MCF 10A (cell line): ENCODE measurements at regions not wholly inside any gene's neighbourhood (a gene's known extent, or its start where the extent isn't known, plus 50 kb on each side); places are given as distances from the start of the nearest gene placed in this dataset.

Experiments
- BruUV-seq: library from RNA; stranded (reverse); fragments of 400-500 nt; replicated peaks from 2 replicates; lab custom pipeline; 2021; lab: Mats Ljungman, UMichigan
- CTCF ChIA-PET: fragments of 300-600 bp; sonication (Branson Sonifier 250); formaldehyde crosslinking; extraction: SDS; loops from one replicate; lab custom pipeline; 2021; ENCODE audit warnings: antibody characterized with exemption, inconsistent platforms; lab: Yijun Ruan, JAX
- POLR2A ChIA-PET: fragments of 300-600, 350-650 bp; sonication (Branson Sonifier 250); formaldehyde crosslinking; extraction: SDS; loops from one replicate; lab custom pipeline; 2020; ENCODE audit warnings: antibody characterized with exemption, inconsistent platforms; lab: Yijun Ruan, JAX
- DNase-seq: peaks from one replicate; pipeline ENCODE4 v3.0.0-alpha.2; 2018; ENCODE audit not compliant: unreplicated experiment
- H3K27ac Mint-ChIP-seq: one replicate; pipeline ENCODE4 v1.8.0; 2022; ENCODE audit warnings: mild to moderate bottlenecking, low read depth, mixed read lengths; ENCODE audit not compliant: unreplicated experiment
- H3K27me3 Mint-ChIP-seq: one replicate; pipeline ENCODE4 v1.8.0; 2022; ENCODE audit warnings: mixed read lengths; ENCODE audit not compliant: insufficient read depth, unreplicated experiment
- H3K36me3 Mint-ChIP-seq: one replicate; pipeline ENCODE4 v1.8.0; 2022; ENCODE audit warnings: mild to moderate bottlenecking, moderate library complexity, mixed read lengths; ENCODE audit not compliant: insufficient read depth, unreplicated experiment
- H3K4me1 Mint-ChIP-seq: one replicate; pipeline ENCODE4 v1.8.0; 2022; ENCODE audit warnings: mixed read lengths; ENCODE audit not compliant: insufficient read depth, unreplicated experiment
- H3K4me3 Mint-ChIP-seq: one replicate; pipeline ENCODE4 v1.8.0; 2022; ENCODE audit warnings: mild to moderate bottlenecking, moderate library complexity, mixed read lengths; ENCODE audit not compliant: unreplicated experiment
- H3K9me3 Mint-ChIP-seq: one replicate; pipeline ENCODE4 v1.8.0; 2022; ENCODE audit warnings: mixed read lengths; ENCODE audit not compliant: unreplicated experiment
- intact Hi-C: fragments of 100-400 bp; cut with micrococcal nuclease; formaldehyde crosslinking; loops from 2 replicates; pipeline ENCODE4 v1.14.1; 2022
- TF ChIP-seq, protein P1 (sequence below): fragments of 200-600 bp; IDR thresholded peaks from one replicate; pipeline ENCODE4 v1.8.0; 2022; ENCODE audit warnings: antibody characterized with exemption, mild to moderate bottlenecking; ENCODE audit not compliant: unreplicated experiment

DNA sequence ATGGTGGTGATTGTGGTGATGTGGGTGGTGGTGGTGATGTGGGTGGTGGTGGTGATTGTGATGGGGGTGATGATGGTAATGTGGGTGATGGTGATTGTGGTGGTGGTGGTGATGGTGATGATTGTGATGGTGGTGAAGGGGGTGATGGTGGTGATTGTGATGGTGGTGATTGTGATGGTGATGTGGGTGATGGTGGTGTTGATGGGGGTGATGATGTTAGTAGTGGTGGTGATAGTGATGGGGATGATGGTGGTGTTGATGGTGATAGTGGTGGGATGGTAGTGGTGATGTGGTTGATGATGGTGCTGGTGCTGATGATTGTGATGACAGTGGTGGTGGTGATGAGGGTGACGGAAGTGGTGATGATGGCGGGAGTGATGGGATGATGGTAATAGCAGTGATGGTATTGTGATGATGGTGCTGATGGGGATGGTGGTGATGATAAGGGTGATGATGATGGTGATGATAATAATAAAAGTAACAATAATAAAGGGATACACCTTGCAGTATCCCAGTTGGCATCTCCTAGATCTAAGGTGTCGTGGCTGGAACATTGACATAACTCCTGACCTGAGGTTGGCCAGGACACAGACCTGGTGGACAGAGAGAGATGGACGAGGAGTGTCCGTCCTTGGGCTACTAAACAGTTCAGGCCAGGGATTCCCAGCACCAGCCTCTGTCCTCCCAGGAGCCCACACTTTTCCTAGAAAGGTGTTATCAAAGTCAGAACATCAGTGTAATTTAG, 344.5 kb downstream of the SEC14L1 start:
- Mint-ChIP-seq H3K4me1 (no peaks in the 10 kb centered on the region), H3K27ac (no peak overlapping the region), H3K9me3 (no peaks in the 10 kb centered on the region), H3K4me3 (no peak overlapping the region), H3K36me3 (peaks cover 43% of the 10 kb centered on the region), H3K27me3 (no peaks in the 10 kb centered on the region)
- BruUV-seq = no TSS peak
- TF ChIP-seq, protein P1, sequence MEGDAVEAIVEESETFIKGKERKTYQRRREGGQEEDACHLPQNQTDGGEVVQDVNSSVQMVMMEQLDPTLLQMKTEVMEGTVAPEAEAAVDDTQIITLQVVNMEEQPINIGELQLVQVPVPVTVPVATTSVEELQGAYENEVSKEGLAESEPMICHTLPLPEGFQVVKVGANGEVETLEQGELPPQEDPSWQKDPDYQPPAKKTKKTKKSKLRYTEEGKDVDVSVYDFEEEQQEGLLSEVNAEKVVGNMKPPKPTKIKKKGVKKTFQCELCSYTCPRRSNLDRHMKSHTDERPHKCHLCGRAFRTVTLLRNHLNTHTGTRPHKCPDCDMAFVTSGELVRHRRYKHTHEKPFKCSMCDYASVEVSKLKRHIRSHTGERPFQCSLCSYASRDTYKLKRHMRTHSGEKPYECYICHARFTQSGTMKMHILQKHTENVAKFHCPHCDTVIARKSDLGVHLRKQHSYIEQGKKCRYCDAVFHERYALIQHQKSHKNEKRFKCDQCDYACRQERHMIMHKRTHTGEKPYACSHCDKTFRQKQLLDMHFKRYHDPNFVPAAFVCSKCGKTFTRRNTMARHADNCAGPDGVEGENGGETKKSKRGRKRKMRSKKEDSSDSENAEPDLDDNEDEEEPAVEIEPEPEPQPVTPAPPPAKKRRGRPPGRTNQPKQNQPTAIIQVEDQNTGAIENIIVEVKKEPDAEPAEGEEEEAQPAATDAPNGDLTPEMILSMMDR = no peak
- no peak for DNase-seq
- intact Hi-C loops = no loop called here
- CTCF ChIA-PET = no interaction called here
- POLR2A ChIA-PET = no interaction called here

DNA sequence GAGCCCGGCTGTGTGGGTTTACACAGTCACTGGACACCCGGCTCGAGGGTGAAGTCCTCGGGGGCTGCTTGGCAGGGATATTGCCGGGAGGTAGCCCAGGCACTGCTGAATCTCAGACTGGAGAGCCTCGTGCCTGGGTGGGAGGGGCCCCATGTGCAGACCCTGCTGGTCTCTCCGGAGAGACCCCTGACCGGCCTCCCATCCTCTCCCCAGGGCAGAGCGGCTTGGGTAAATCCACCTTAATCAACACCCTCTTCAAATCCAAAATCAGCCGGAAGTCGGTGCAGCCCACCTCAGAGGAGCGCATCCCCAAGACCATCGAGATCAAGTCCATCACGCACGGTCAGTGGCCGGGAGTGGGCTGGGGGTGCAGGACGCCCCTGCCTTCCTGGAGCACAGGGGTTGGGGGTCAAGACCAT, 346.5 kb downstream of the SEC14L1 start:
- Mint-ChIP-seq H3K4me3 (no peak overlapping the region), H3K36me3 (peaks cover 52% of the 10 kb centered on the region), H3K27me3 (no peaks in the 10 kb centered on the region), H3K4me1 (no peaks in the 10 kb centered on the region), H3K27ac (no peak overlapping the region), H3K9me3 (no peaks in the 10 kb centered on the region)
- TF ChIP-seq, protein P1 = no peak
- DNase-seq = no peak
- ChIA-PET CTCF (interaction anchor here (0.7 kb wide), 1 partner anchor 401 kb away, joined by 3 read pairs; no protein-coding TSS in a partner anchor), POLR2A (no interaction called here)
- intact Hi-C loops = no loop called here
- BruUV-seq = no TSS peak

DNA sequence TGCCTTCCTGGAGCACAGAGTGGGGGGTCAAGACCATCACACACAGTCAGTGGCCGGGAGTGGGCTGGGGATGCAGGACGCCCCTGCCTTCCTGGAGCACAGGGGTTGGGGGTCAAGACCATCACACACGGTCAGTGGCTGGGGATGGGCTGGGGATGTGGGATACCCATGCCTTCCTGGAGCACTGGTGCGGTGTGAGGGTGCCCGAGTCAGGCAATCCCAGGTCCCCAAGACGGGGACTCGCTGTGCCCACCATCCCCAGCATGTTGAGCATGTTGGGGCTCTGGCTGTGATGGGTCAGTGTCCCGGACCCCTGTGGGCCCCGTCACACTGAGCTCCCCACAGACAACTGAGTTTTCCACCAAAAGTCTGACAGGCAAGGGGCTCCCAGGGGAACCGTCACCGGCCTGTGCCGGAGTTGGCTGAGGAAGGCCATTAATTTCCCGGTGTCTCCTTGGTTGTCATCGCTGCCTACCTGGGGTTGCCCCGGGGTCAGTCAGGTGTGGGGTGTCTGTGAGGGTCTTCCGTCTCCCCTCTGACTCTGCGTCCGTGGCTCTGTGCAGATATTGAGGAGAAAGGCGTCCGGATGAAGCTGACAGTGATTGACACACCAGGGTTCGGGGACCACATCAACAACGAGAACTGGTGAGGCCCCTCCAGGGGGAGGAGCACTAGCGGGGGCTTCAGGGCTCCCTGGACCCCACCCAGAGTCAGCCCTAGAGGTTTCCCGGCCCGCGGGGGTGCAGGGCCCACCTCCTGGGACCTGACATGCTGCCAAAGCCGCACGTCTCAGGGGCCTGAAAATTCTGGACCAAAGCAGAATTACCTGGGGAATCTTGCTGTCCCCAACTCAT, 347.1 kb downstream of the SEC14L1 start:
- Mint-ChIP-seq H3K27ac (no peak overlapping the region), H3K36me3 (peaks cover 58% of the 10 kb centered on the region), H3K4me3 (no peak overlapping the region), H3K9me3 (no peaks in the 10 kb centered on the region), H3K4me1 (no peaks in the 10 kb centered on the region), H3K27me3 (no peaks in the 10 kb centered on the region)
- BruUV-seq = no TSS peak
- POLR2A ChIA-PET = no interaction called here
- DNase-seq = no peak
- TF ChIP-seq, protein P1 = no peak
- CTCF ChIA-PET = interaction anchor here (0.7 kb wide), 1 partner anchor 401 kb away, joined by 3 read pairs; no protein-coding TSS in a partner anchor
- intact Hi-C loops = no loop called here
